Loucy (cell line): ENCODE measurements at regions not wholly inside any gene's neighbourhood (a gene's known extent, or its start where the extent isn't known, plus 50 kb on each side); places are given as distances from the start of the nearest gene placed in this dataset.
"Not testable (repeated sequence)": the region's sequence is repeated elsewhere in the genome, so short reads cannot be mapped to it uniquely, and the experiment has no call there.

Source experiments
- EZH2phosphoT487 ChIP-seq: fragments of 200-600 bp; IDR thresholded peaks from 2 replicates; pipeline ENCODE4 v1.6.1; 2018; ENCODE audit warnings: antibody characterized with exemption, mild to moderate bottlenecking, moderate library complexity, borderline replicate concordance
- TF ChIP-seq, protein P1 (sequence below): fragments of 200-600 bp; sonication (generic); conservative IDR thresholded peaks from 2 replicates; pipeline ENCODE4 v1.5.1; 2014; ENCODE audit warnings: mild to moderate bottlenecking, antibody characterized with exemption, low read length

DNA sequence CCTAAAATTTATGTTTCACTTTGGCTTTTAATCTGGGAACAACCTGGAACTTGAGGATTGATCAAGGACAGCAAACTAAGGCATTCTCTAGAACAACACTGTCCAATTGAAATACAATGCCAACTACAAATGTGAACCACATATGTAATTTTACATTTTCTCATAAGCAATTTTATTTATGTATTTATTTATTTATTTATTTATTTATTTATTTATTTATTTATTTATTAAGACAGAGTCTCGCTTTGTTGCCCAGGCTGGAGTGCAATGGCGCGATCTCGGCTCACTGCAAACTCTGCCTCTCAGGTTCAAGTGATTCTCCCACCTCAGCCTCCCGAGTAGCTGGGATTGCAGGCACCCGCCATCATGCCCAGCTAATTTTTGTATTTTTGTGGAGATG is 448.7 kb downstream of the BUD13 start:
- TF ChIP-seq, protein P1, sequence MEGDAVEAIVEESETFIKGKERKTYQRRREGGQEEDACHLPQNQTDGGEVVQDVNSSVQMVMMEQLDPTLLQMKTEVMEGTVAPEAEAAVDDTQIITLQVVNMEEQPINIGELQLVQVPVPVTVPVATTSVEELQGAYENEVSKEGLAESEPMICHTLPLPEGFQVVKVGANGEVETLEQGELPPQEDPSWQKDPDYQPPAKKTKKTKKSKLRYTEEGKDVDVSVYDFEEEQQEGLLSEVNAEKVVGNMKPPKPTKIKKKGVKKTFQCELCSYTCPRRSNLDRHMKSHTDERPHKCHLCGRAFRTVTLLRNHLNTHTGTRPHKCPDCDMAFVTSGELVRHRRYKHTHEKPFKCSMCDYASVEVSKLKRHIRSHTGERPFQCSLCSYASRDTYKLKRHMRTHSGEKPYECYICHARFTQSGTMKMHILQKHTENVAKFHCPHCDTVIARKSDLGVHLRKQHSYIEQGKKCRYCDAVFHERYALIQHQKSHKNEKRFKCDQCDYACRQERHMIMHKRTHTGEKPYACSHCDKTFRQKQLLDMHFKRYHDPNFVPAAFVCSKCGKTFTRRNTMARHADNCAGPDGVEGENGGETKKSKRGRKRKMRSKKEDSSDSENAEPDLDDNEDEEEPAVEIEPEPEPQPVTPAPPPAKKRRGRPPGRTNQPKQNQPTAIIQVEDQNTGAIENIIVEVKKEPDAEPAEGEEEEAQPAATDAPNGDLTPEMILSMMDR = not testable (repeated sequence)
- TF ChIP-seq EZH2phosphoT487 = not testable (repeated sequence)
